CD4-positive, alpha-beta T cell (primary cell): ENCODE measurements at regions not wholly inside any gene's neighbourhood (a gene's known extent, or its start where the extent isn't known, plus 50 kb on each side); places are given as distances from the start of the nearest gene placed in this dataset.

Experiments
- ATAC-seq: fragments of 200-7000 bp; cut with Tn5 transposase; one replicate; pipeline ENCODE4 v1.10.0; 2022; ENCODE audit warnings: mild to moderate bottlenecking; ENCODE audit not compliant: poor library complexity
- CTCF ChIA-PET: fragments of 350-600 bp; sonication (Branson Sonifier 250); formaldehyde crosslinking; loops from one replicate; lab custom pipeline; 2021; ENCODE audit warnings: antibody characterized with exemption, inconsistent platforms; lab: Charles Lee
- POLR2A ChIA-PET: fragments of 350-600 bp; sonication (Branson Sonifier 250); formaldehyde crosslinking; loops from one replicate; lab custom pipeline; 2021; ENCODE audit warnings: antibody characterized with exemption, inconsistent platforms; lab: Charles Lee
- DNase-seq, 14 experiments: peaks; one replicate each; pipeline ENCODE4 v3.0.0-alpha.2; 2013 to 2020; ENCODE audit warnings: mixed read lengths in 2 of 14
- H3K27ac ChIP-seq, 2 donors: one replicate each; pipeline versions ENCODE4 v1.5.1 to v1.7.0; 2013; ENCODE audit warnings: low read length in 2 of 2, low read depth in 1 of 2, mild to moderate bottlenecking in 1 of 2
- H3K27me3 ChIP-seq, 2 experiments: 1 replicate in 1 of 2; 2 replicates in 1 of 2; pipeline versions ENCODE4 v1.6.1 to v1.7.0; 2013; ENCODE audit warnings: low read length in 2 of 2, control low read depth in 1 of 2, mild to moderate bottlenecking in 1 of 2, moderate library complexity in 1 of 2; ENCODE audit not compliant: insufficient read depth in 2 of 2, control insufficient read depth in 1 of 2
- H3K36me3 ChIP-seq: one replicate; pipeline ENCODE4 v1.6.1; 2013; ENCODE audit warnings: low read length, control low read depth; ENCODE audit not compliant: insufficient read depth
- H3K4me1 ChIP-seq: one replicate; pipeline ENCODE4 v1.6.1; 2013; ENCODE audit warnings: low read length, control low read depth; ENCODE audit not compliant: insufficient read depth
- H3K4me3 ChIP-seq: one replicate; pipeline ENCODE4 v1.5.1; 2013; ENCODE audit warnings: mild to moderate bottlenecking, low read length, moderate library complexity
- H3K9me3 ChIP-seq, 2 experiments: 1 replicate in 1 of 2; 2 replicates in 1 of 2; pipeline versions ENCODE4 v1.6.1 to v1.7.0; 2013; ENCODE audit warnings: low read length in 2 of 2, mild to moderate bottlenecking in 2 of 2, control low read depth in 1 of 2, moderate library complexity in 1 of 2; ENCODE audit not compliant: control insufficient read depth in 1 of 2, insufficient read depth in 1 of 2
- H3K27ac Mint-ChIP-seq: one replicate; pipeline ENCODE4 v1.8.0; 2020; ENCODE audit warnings: mixed read lengths
- H3K27me3 Mint-ChIP-seq: one replicate; pipeline ENCODE4 v1.8.0; 2021; ENCODE audit warnings: mixed read lengths
- H3K36me3 Mint-ChIP-seq: one replicate; pipeline ENCODE4 v1.8.0; 2021; ENCODE audit warnings: low read depth, mixed read lengths
- H3K4me1 Mint-ChIP-seq: one replicate; pipeline ENCODE4 v1.8.0; 2021; ENCODE audit warnings: low read depth, mixed read lengths
- H3K4me3 Mint-ChIP-seq: one replicate; pipeline ENCODE4 v1.8.0; 2020; ENCODE audit warnings: mild to moderate bottlenecking, mixed read lengths
- H3K9me3 Mint-ChIP-seq: one replicate; pipeline ENCODE4 v1.8.0; 2020; ENCODE audit warnings: mixed read lengths
- intact Hi-C, 2 experiments: fragments of 100-400 bp; cut with DNase I in 1 of 2; cut with micrococcal nuclease in 1 of 2; formaldehyde crosslinking; loops; one replicate each; pipeline versions ENCODE4 v1.15.1 to v1.9.0; 2023 to 2025; cut with DNase I, micrococcal nuclease
- TF ChIP-seq, protein P1 (sequence below): fragments of 200-600 bp; IDR thresholded peaks from one replicate; pipeline ENCODE4 v1.8.0; 2022; ENCODE audit warnings: antibody characterized with exemption, mild to moderate bottlenecking

GRCh38 chr5:2929779-2930178, 178.3 kb upstream of the IRX2 start:
- no peak for ATAC-seq
- TF ChIP-seq, protein P1, sequence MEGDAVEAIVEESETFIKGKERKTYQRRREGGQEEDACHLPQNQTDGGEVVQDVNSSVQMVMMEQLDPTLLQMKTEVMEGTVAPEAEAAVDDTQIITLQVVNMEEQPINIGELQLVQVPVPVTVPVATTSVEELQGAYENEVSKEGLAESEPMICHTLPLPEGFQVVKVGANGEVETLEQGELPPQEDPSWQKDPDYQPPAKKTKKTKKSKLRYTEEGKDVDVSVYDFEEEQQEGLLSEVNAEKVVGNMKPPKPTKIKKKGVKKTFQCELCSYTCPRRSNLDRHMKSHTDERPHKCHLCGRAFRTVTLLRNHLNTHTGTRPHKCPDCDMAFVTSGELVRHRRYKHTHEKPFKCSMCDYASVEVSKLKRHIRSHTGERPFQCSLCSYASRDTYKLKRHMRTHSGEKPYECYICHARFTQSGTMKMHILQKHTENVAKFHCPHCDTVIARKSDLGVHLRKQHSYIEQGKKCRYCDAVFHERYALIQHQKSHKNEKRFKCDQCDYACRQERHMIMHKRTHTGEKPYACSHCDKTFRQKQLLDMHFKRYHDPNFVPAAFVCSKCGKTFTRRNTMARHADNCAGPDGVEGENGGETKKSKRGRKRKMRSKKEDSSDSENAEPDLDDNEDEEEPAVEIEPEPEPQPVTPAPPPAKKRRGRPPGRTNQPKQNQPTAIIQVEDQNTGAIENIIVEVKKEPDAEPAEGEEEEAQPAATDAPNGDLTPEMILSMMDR = no peak
- no peaks in the 10 kb centered on the region for H3K27me3 ChIP-seq
- ChIA-PET POLR2A (no interaction called here), CTCF (no interaction called here)
- no peak overlapping the region for H3K4me3 Mint-ChIP-seq
- intact Hi-C loops = no loop called here
- DNase-seq = no peak
- no peaks in the 10 kb centered on the region for H3K27me3 Mint-ChIP-seq
- H3K4me1 Mint-ChIP-seq = no peaks in the 10 kb centered on the region
- H3K36me3 Mint-ChIP-seq = no peaks in the 10 kb centered on the region
- H3K27ac ChIP-seq = no peak overlapping the region
- peaks cover 0 to 5% of the 10 kb centered on the region in 2 experiments for H3K9me3 ChIP-seq
- H3K9me3 Mint-ChIP-seq = peaks cover 8% of the 10 kb centered on the region
- no peaks in the 10 kb centered on the region for H3K36me3 ChIP-seq
- H3K27ac Mint-ChIP-seq = no peak overlapping the region
- no peak overlapping the region for H3K4me3 ChIP-seq
- no peaks in the 10 kb centered on the region for H3K4me1 ChIP-seq

DNA sequence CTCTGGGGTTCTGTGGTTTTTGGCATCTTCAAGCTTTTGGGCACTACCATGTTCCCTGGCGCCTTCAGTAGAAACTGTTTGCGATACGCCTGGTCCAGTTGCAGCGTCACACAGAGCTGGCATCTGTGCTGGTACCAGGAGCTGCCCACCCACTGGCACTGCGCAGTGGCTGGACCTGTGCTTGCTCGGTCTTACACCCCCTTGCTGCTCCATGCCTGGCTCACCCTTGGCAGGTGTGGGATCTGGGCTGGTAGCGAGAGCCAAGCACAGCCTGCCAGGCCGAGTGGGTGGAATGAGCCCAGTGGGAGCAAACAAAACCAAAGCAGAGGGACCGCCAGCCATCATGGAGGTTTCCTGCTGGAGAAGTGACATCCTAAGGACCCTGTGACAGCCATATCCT, 170.2 kb upstream of the IRX2 start:
- H3K9me3 ChIP-seq = peaks cover 0 to 36% of the 10 kb centered on the region in 2 experiments
- Mint-ChIP-seq H3K27ac (no peak overlapping the region), H3K36me3 (no peaks in the 10 kb centered on the region), H3K4me1 (no peaks in the 10 kb centered on the region), H3K4me3 (no peak overlapping the region), H3K27me3 (no peaks in the 10 kb centered on the region), H3K9me3 (no peaks in the 10 kb centered on the region)
- ATAC-seq = no peak
- POLR2A ChIA-PET = no interaction called here
- H3K36me3 ChIP-seq = no peaks in the 10 kb centered on the region
- no peak overlapping the region for H3K4me3 ChIP-seq
- CTCF ChIA-PET = no interaction called here
- H3K27me3 ChIP-seq = no peaks in the 10 kb centered on the region
- DNase-seq = no peak
- no peaks in the 10 kb centered on the region for H3K4me1 ChIP-seq
- TF ChIP-seq, protein P1 = no peak
- intact Hi-C loops = no loop called here
- no peak overlapping the region for H3K27ac ChIP-seq

DNA sequence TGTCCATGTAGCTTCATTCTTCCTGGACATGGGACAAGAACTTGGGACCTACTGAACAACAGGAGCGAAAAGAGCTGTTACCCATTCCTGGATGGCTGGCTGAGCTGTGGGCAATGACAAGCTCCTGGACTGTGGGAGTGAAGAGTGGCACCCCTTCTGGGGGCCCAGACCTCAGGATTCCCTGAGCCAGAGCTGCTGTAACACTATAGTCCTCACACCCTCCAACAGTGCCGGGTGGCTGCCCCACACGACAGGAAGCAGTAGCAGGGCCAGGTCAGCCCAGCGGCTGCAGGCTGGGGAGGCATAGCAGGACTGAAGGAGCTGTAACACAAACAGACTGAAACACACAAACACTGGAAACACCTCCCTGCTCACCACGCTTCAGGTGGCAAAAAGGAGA, 169.7 kb upstream of the IRX2 start:
- ATAC-seq = no peak

More for the DNA sequence above, 169.7 kb upstream of the IRX2 start:
- no peaks in the 10 kb centered on the region for H3K27me3 Mint-ChIP-seq
- Histone ChIP-seq H3K27ac (no peak overlapping the region), H3K9me3 (peaks cover 0 to 36% of the 10 kb centered on the region in 2 experiments), H3K27me3 (no peaks in the 10 kb centered on the region), H3K4me1 (no peaks in the 10 kb centered on the region), H3K4me3 (no peak overlapping the region), H3K36me3 (no peaks in the 10 kb centered on the region)
- no peak overlapping the region for H3K4me3 Mint-ChIP-seq
- H3K9me3 Mint-ChIP-seq = no peaks in the 10 kb centered on the region
- no peak overlapping the region for H3K27ac Mint-ChIP-seq
- ChIA-PET POLR2A (no interaction called here), CTCF (no interaction called here)
- intact Hi-C loops = no loop called here
- H3K36me3 Mint-ChIP-seq = no peaks in the 10 kb centered on the region
- no peak for DNase-seq
- TF ChIP-seq, protein P1 = no peak
- H3K4me1 Mint-ChIP-seq = no peaks in the 10 kb centered on the region
